GM12874 (cell line): ENCODE measurements at regions not wholly inside any gene's neighbourhood (a gene's known extent, or its start where the extent isn't known, plus 50 kb on each side); places are given as distances from the start of the nearest gene placed in this dataset.

Source experiments
- CTCF ChIP-seq: IDR thresholded peaks from 2 replicates; pipeline ENCODE4 v1.5.1; 2011; ENCODE audit warnings: low read depth, mild to moderate bottlenecking, control low read depth, low read length, moderate library complexity; ENCODE audit not compliant: insufficient read depth

GRCh38 chr9:105967797-105968196 lies 273.5 kb downstream of the TMEM38B start:
- TF ChIP-seq CTCF, result no peak

GRCh38 chr9:105968811-105969466 lies 274.6 kb downstream of the TMEM38B start:
- TF ChIP-seq CTCF, result no peak

- no peak for TF ChIP-seq CTCF
Observed at GRCh38 chr9:105969636-105970035, 275.3 kb downstream of the TMEM38B start.

GRCh38 chr9:105971986-105972385 lies 277.6 kb downstream of the TMEM38B start:
- TF ChIP-seq CTCF, result no peak

- TF ChIP-seq CTCF, result no peak
Observed at GRCh38 chr9:105972466-105973204, 278.3 kb downstream of the TMEM38B start.

- no peak for TF ChIP-seq CTCF
Observed at GRCh38 chr9:105973951-105974351, 279.6 kb downstream of the TMEM38B start.

GRCh38 chr9:105975886-105976645 lies 281.7 kb downstream of the TMEM38B start:
- no peak for TF ChIP-seq CTCF
